OCI-LY3 (cell line): ENCODE measurements at regions not wholly inside any gene's neighbourhood (a gene's known extent, or its start where the extent isn't known, plus 50 kb on each side); places are given as distances from the start of the nearest gene placed in this dataset.

Experiments used
- EZH2phosphoT487 ChIP-seq: fragments of 200-600 bp; shearing (Covaris generic); IDR thresholded peaks from 2 replicates; pipeline ENCODE4 v1.6.1; 2018; ENCODE audit warnings: antibody characterized with exemption, mixed run types, low read depth
- TF ChIP-seq, protein P1 (sequence below): fragments of 200-600, 300-600 bp; sonication (generic); IDR thresholded peaks from 2 replicates; pipeline ENCODE4 v1.5.1; 2014; ENCODE audit warnings: antibody characterized with exemption, low read length, low read depth

DNA sequence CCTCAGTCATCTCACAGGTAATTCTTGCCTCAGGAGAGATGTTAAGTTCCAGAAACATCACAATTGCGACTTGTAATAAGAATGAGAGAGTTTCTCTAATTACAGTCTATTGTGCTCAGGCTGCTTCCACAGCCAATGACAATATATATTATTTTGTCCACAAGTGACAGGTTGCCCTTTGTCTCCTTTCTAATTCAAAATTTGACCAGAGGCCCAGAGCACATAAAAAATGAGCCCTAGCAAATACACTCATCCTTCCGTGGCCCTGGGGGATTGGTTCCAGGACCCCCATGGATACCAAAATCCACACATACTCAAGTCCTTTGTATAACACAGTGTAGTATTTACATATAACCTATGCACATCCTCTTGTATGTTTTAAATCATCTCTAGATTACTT, 88.1 kb upstream of the TMEM170B start:
- no peak for TF ChIP-seq EZH2phosphoT487
- TF ChIP-seq, protein P1, sequence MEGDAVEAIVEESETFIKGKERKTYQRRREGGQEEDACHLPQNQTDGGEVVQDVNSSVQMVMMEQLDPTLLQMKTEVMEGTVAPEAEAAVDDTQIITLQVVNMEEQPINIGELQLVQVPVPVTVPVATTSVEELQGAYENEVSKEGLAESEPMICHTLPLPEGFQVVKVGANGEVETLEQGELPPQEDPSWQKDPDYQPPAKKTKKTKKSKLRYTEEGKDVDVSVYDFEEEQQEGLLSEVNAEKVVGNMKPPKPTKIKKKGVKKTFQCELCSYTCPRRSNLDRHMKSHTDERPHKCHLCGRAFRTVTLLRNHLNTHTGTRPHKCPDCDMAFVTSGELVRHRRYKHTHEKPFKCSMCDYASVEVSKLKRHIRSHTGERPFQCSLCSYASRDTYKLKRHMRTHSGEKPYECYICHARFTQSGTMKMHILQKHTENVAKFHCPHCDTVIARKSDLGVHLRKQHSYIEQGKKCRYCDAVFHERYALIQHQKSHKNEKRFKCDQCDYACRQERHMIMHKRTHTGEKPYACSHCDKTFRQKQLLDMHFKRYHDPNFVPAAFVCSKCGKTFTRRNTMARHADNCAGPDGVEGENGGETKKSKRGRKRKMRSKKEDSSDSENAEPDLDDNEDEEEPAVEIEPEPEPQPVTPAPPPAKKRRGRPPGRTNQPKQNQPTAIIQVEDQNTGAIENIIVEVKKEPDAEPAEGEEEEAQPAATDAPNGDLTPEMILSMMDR, result no peak
